ENCODE measurements at regions not wholly inside any gene's neighbourhood (a gene's known extent, or its start where the extent isn't known, plus 50 kb on each side); places are given as distances from the start of the nearest gene placed in this dataset.
A peak's percentile ranks its signal among the peaks of the same experiment; 100 is the strongest.

DNA sequence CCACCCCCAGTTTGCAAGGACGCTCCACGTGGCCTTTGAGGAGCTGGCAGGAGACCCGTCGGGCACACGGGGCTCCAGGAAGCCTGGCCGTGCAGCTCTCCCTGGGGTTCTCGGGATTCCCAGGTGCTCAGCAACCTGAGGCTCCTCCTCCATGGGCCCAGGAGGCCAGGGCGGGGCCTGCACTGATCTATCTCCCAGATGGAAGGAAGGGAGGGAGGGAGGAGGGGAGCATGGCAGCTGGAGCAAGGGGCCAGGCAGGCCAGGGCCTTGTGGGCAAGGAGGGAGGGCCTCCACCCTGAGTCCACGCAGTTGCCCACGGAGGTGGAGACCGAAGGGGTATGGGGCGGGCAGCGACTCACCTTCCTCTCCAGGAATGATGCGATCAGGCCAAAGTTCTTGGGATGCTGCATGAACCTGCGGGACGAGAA is 127.3 kb downstream of the RFLNA start:
- H3K4me1 ChIP-seq, result peaks cover 4 to 64% of the 10 kb centered on the region in 2 donors
- DNase-seq (ENCODE audit: low spot score), result no peak
- H3K9me3 ChIP-seq, result no peaks in the 10 kb centered on the region
- H3K4me3 ChIP-seq, result peak overlapping the region in 1 of 2 donors; percentile 25
- H3K27ac ChIP-seq, result peak overlapping the region; percentile 84 to 93
- no peak for TF ChIP-seq CTCF (IDR thresholded peaks at IDR 0.05)
- H3K36me3 ChIP-seq, result peaks cover 41% of the 10 kb centered on the region
- no peaks in the 10 kb centered on the region for H3K27me3 ChIP-seq

- Histone ChIP-seq H3K36me3 (peaks cover 34% of the 10 kb centered on the region), H3K27ac (peak overlapping the region; percentile 84 to 93), H3K9me3 (no peaks in the 10 kb centered on the region), H3K4me3 (no peak overlapping the region), H3K4me1 (peaks cover 4 to 58% of the 10 kb centered on the region in 2 donors), H3K27me3 (no peaks in the 10 kb centered on the region)
- no peak for TF ChIP-seq CTCF (IDR thresholded peaks at IDR 0.05)
- DNase-seq (ENCODE audit: low spot score), result no peak
Measured at GRCh38 chr12:124420996-124421674, 126.2 kb downstream of the RFLNA start.

GRCh38 chr12:124420041-124420995 is 125.4 kb downstream of the RFLNA start:
- H3K27ac ChIP-seq, result peak overlapping the region; percentile 84 to 93
- no peak for TF ChIP-seq CTCF (IDR thresholded peaks at IDR 0.05)
- H3K36me3 ChIP-seq, result peaks cover 26% of the 10 kb centered on the region
- H3K9me3 ChIP-seq, result no peaks in the 10 kb centered on the region
- no peak for DNase-seq (ENCODE audit: low spot score)
- H3K27me3 ChIP-seq, result no peaks in the 10 kb centered on the region
- no peak overlapping the region for H3K4me3 ChIP-seq
- peaks cover 4 to 58% of the 10 kb centered on the region in 2 donors for H3K4me1 ChIP-seq

GRCh38 chr12:124419292-124420040 is 124.6 kb downstream of the RFLNA start:
- Histone ChIP-seq H3K9me3 (no peaks in the 10 kb centered on the region), H3K27ac (peak overlapping the region; percentile 26 to 84), H3K4me3 (no peak overlapping the region), H3K36me3 (peaks cover 26% of the 10 kb centered on the region), H3K4me1 (peaks cover 4 to 58% of the 10 kb centered on the region in 2 donors), H3K27me3 (no peaks in the 10 kb centered on the region)
- TF ChIP-seq CTCF (IDR thresholded peaks at IDR 0.05), result no peak
- no peak for DNase-seq (ENCODE audit: low spot score)

DNA sequence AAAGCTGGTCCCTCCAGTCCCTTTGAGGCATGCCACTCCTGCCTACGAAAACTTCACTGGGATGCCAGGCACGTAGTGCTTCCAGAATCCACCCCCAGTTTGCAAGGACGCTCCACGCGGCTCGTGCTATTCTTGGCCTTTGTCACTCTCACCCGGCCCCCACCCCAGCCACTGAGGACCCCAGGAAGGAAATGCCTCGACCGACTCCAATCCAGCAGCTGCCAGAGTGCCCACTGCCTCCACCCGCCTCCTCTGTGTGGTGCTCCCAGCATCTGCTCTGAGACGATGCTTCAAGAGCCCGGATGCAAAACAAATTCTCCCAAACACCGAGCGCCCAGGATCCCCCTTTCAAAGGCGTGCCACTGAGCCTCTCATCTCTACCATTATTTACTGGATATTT is 123.9 kb downstream of the RFLNA start:
- Histone ChIP-seq H3K36me3 (peaks cover 26% of the 10 kb centered on the region), H3K4me3 (no peak overlapping the region), H3K27ac (peak overlapping the region; percentile 26 to 84), H3K27me3 (no peaks in the 10 kb centered on the region), H3K4me1 (peaks cover 4 to 57% of the 10 kb centered on the region in 2 donors), H3K9me3 (no peaks in the 10 kb centered on the region)
- no peak for DNase-seq (ENCODE audit: low spot score)
- TF ChIP-seq CTCF (IDR thresholded peaks at IDR 0.05), result no peak

Data from right atrium auricular region (tissue), 2 donors.